GM19452 (cell line): ENCODE measurements at regions not wholly inside any gene's neighbourhood (a gene's known extent, or its start where the extent isn't known, plus 50 kb on each side); places are given as distances from the start of the nearest gene placed in this dataset.
"Not testable (repeated sequence)": the region's sequence is repeated elsewhere in the genome, so short reads cannot be mapped to it uniquely, and the experiment has no call there.

Experiments
- ATAC-seq: cut with Tn5 transposase; IDR thresholded peaks from one replicate; pipeline ENCODE4 v1.9.1; 2021; ENCODE audit not compliant: unreplicated experiment

DNA sequence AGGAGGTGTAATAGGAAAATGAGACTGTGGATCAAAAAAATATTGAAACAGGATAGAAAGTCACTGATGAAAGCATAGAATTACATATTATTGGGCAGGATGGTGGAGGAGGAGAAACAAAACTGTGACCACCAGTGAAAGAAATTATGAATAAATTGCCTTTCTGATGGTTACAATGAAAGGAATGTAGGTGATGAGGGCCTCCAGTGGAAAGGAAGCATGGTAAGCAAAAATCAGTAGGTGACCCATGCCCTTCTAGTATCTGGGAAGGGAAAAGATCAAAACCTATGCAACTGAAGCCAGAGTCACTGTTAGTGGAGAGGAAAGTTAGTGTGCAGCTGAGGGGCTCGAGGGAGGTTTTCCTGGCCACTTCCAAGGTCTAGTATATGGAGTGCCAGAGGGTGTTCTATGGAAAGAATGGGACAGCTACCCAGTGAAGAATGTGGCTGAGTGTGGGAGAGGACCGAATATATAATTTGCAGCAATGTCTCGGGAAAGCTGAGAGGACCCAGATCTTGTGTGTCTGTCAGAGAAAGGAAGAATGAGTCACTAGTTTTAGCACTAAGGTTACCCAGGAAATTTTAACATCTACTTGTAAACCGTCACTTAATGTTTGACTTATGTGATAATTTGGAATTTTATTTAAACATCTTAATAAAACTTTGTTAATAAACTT lies 146.2 kb downstream of the NFKBIZ start:
- no peak for ATAC-seq

DNA sequence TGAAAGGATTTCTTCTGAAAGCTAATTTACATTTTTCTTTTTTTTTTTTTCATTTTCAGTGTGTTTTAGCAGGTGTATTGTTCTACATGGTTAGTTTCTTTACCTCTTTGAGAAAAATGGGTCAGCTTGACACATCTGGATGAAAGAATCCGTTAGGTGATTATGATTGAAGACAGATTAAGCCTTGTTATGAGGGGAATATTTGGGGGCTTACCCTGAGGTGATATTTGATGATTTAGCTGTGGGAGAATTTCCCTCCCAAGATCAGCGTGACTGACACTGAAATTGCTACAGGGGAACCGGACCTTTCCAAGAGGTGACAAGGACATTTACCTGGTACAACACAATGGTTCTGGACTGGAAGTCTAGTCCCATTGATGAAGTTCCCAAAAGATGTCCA lies 147.5 kb downstream of the NFKBIZ start:
- ATAC-seq, result no peak

DNA sequence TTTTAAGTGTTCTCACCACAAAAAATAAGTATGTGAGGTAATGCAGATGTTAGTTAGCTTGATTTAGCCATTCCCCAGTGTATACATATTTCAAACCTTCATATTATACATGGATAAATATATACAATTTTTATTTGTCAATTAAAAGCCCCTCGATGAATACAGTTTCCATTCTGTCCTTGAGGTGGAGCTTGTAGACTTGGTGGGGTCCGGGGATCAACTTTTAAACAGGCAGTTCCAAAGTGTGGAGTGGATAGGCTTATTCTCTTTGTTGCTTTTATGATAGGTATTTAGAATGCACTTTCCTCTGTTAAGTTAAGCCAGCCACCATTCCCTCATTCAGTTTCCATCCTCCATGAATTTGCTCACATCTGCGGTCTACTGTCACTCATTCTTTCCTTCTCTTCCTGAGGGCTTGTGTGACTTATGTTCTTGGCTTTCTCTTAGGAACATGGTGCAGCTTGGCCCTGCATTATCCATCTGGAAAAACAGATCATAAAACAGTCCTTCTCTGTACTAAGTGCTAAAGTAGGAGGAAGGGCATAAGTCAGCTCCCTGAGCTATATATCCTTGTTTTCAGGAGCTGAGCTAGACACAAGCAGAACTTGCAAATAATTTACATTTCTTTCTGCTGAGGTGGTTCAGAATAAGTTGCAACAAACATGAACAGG lies 149.1 kb downstream of the NFKBIZ start:
- no peak for ATAC-seq

DNA sequence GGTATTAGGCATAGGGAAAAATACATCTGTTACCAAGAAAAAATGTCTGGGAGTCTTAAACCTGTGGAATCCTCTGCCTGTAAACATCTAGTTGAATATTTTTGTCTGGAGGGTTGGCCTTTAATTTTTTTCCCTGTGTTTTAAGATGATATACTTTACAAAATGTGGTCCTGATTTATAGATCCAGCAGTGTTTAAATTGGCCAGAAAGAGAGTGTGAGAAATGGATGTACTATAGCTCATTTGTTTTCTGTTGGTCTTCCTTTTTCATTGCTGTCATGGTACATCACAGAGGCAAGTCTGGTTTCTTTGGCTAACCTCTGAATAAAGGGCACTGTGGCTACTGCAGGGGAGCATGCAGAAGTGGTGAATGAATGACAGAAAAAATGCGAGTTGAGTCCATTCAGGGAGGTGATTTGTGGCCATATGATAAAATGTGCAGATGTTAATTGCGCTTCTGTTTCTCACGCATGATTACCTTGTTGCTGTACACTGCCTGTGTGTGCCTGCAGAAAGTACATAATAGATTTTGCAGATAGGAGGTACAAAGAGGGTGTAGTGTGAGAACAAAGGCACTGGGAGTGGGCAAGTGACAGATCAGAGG lies 150.0 kb downstream of the NFKBIZ start:
- no peak for ATAC-seq

DNA sequence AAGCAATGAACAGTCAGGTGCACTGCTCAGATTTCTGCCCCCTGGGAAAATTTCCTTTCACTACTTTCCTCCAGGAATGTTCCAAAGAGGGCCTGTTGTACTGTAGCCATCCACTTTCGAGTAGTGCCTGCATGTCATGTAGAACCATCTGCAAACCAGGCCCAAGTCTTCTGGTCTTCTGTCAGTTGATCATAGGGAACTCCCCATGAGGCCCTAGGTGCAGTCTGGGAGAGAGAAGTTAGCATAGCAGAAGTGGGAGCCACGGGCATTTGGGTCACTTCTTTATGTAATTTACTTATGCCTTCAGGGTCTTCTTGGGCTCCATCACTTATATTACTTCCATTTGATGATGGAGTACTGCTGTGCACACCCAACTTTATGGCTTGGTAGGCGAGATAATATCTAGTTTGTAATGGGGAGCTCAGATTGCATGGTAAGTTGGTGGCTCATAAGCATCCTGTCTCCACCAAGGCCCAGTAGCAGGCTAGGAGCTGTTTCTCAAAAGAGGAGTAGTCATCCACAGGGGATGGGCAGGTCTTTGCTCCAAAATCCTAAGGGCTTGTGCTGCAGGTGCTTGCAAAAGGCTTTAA lies 151.4 kb downstream of the NFKBIZ start:
- no peak for ATAC-seq

DNA sequence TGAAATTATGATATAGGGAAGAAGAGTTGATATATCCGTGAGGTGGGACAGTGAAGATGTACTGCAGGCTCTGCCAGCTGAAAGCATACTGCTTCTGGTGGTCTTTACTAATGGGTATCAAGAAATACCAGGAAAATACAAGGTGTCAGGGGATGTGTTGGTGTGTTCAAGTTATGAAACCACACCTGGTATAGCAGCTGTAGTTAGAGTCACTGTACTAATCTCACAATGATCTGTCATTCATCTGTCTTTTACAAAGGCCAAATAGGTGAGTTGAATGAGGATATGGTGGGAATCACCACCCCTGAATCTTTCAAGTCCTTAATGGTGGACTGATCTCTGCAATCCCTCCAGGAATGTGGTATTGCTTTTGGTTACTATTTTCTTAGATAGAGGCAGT lies 152.7 kb downstream of the NFKBIZ start:
- ATAC-seq, result no peak

DNA sequence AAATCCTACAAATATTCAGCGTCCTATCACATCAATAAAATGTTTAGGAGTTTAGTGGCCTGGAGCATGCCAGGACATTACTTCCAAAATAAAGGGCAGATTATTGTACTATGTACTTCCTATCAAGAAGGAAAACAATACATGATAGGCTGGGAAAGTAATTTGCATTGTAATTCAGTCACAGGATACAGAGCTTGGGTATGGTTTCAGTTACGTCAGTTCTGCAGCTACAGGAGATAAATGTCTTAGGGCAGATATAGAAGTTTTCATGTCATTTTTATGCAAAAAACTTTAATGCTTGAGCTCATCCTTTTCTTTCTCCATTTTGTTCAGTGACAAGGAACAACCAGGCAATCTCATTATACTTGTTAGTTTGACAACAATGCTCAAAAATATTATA lies 155.2 kb downstream of the NFKBIZ start:
- no peak for ATAC-seq

DNA sequence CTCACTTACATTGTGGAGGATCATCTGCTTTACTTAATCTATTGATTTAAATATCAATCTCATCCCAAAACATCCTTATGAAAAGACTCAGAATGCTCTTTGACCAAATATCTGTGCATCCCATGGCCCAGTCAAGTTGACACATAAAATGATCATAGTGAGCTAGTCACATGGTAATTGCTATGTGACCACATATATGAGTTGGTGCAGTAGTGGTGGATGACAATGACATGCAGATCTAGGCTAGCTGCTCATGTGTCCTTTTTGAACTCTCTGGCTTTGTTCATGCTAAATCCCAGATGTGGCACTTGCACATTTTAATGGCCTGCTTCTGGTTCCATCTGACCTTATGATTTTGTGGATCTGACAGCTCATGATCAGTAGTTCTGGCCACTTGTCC lies 156.2 kb downstream of the NFKBIZ start:
- ATAC-seq, result no peak

DNA sequence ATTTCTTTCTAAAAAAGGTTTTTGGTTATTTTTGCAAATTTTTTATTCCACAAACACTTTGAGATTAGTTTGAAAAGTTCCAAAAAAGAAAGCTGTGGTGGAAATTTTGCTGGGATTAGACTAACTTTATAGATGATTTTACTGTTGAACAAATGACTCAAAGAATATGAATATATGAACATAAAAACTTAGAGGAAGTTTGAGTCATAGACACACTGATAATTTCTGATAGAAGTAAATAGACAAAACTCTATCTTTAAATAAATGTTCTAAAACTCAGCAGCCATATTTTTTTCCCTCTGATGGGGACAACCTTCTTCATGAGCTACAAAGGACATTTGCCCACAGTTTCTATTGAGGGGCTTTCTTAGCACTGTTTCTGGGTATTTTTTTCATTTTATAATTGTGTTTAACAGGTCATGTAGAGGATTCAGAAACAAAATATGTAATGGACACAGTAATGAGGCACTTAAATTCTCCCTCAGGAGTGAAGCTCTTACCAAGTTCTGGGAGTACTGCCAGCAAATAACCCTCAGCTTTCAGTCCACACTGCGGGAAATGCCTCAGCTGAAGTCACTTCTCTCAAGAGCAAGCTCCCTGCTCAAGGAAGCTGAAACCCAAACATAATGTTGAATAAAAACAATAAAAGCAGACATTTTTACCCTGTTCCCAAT lies 157.6 kb downstream of the NFKBIZ start:
- ATAC-seq, result no peak

DNA sequence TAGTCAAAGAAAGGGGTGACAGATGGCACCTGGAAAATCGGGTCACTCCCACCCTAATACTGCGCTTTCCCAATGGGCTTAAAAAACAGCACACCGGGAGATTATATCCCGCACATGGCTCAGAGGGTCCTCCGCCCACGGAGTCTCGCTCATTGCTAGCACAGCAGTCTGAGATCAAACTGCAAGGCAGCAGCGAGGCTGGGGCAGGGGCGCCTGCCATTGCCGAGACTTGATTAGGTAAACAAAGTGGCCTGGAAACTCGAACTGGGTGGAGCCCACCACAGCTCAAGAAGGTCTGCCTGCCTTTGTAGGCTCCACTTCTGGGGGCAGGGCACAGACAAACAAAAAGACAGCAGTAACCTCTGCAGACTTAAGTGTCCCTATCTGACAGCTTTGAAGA lies 159.1 kb downstream of the NFKBIZ start:
- not testable (repeated sequence) for ATAC-seq

DNA sequence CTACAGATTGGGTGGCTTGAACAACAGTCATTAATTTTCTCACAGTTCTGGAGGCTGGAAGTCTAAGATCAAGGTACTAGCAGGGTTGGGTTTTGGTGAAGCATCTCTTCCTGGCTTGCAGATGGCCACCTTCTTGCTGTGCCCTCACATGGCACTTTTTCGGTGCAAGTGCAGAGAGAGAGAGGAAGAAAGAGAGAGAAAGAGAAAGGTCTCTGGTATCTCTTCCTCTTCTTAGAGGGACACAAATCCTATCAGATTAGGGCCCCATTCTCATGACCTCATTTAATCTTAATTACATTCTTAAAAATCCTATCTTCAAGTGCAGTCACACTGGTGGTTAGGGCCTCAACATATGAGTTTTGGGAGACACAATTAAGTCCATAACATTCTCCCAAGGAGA lies 167.1 kb downstream of the NFKBIZ start:
- no peak for ATAC-seq

DNA sequence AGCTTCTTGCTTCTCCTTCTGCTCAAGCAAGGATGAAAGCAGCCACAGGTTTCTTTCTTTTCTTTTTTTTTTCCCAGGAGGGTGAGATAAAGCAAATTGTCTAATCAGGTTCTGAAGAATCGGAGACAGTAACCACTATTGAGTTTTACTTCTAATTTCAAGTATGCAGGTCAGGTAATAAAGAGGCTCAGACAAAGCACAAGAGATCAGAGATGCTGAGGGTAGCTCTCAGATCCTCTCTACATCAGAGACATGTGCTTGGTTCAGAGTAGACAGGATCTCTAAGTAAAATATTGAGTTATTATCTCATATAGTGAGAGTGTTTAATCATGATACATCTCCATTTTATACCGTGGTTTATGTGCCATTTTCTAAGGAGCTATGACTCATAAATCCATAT lies 168.5 kb downstream of the NFKBIZ start:
- ATAC-seq, result no peak

DNA sequence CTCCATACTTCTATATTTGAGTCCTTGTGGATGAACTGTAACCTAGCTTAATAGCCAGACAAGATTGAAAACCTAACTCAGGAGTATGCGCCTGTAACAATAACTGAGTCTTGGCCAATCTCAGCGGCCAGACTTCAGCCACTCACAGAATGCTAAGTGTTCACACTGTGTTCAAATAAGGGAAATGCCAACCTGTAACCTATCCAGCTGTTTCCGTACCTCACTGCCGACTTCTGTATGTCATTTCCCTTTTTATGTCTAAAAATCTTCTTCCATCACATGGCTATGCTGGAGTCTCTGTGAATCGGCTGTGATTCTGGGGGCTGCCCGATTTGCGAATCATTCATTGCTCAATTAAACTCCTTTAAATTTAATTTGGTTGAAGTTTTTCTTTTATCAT lies 169.2 kb downstream of the NFKBIZ start:
- ATAC-seq, result no peak

DNA sequence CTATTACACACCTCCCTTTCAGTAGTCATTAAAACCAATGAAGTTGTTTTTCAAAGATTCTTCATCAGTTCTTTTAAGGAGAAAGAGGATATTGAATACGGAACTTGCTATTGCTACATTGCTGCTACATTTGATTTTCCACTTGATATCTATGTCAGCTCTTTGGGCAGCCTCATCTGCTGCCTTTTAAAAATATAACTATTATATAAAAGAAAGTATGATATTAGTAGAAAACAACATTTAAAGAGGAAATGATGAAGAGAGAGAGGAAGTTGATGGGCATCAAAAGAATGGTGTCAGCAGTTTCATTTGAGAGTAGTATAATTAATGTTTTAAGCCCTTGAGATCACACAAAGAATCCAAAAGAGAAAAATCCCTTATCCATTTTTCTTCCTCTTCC lies 171.4 kb downstream of the NFKBIZ start:
- ATAC-seq, result no peak

DNA sequence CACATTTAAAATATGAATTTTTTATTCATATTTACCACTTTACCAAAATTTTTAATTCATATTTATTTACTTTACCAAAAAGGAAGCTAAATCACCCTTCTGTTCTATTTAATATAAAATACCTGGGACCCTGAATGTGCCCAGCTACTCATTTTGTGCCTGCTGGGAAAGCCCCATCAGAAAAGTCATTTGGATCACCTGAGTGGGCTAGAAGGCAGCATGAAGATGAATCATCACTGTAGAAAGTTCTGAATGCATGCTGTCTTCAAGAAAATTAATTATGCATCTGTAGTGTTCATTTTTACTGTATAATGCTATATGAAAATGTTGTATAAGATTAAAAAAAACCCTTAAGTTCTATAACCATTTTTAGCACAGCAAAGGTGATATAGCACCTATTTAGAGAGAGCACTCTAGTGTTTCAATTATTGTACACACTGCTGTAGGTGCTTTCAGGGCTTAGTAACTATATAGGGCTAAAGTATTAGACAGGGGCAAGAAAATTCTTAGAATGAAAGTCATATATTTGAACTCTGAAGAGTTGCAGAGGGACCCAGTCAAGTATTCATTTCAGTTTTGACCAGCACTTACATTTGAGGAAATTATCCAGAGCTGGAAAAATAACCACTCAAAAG lies 175.1 kb downstream of the NFKBIZ start:
- no peak for ATAC-seq

DNA sequence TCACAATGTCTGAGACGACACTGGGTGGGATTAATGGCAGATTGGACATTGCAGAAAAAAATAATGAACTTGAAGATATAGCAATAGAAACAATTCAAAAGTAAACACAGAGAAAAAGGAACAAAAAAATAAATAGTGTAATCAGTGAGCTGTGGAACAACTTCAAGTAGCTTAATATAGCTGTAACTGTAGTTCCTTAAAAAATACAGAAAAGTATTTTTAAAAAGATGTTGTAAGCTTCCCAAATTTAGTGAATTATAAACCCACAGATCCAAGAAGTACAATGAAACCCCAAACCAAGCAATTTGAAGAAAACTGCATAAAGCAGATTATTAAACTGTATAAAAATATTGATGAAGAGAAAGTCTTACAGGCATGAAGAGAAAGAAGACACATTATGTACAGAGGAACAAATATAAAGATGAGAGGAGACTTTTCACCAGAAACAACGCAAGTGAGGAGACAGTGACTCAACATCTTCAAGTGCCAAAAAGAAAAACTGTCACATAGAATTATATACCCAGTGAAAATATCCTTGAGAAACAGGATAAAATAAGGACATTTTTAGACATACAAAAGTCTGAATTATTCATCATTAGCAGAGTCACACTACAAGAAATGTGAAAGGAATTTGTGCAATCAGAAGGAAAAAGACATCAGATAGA lies 176.4 kb downstream of the NFKBIZ start:
- no peak for ATAC-seq

DNA sequence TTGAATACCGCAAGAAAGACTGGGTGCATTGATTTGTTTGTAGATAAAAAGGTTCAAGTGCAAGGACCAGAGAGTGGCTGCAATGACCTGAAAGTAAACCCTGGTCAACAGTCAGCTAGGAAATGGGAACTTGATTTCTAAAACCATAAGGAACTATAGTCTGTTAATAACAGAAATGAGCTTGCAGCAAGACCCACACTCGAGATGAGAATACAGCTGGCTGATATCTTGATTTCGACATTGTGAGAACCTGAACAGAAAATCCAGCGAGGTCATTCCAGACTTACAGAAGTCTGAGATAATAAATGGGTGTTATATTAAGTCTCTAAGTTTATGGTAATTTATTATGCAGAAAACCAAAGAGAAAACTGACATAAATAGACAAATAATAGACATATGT lies 177.3 kb downstream of the NFKBIZ start:
- ATAC-seq, result no peak

DNA sequence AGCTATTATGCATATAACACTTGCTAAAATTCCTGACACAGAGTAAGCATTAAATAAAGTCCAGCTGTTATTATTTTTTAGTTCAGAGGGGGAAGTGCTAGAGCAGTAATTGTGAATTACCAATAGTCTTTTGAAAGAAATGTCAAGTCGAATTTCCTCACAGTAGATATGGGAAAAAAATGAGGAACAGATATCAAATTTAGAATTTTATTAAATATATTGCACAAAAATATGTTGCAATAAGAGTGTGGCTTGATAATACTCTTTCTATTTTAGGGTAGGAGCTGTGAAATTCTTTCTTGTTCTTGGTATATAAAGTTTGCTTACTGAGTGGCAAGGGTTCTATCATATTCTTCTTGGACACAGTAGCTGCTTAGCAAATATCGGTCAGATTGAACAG lies 181.3 kb downstream of the NFKBIZ start:
- no peak for ATAC-seq

DNA sequence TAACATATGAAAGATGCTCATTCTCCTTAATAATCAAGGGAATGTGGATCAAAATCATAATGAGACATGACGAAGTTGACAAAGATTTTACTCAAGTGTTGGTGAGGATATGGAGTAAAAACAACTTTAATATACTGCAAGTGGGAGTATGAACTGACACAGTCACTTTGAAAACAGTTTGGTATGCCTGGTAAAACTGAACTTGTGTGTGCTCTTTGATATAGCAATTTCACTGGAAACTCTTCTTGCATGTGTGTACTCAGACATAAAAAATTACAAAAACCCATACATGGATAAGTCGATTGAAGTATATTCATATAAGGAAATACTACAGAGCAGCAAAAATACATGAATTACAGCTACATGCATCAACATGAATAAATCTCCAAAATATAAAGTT lies 182.5 kb downstream of the NFKBIZ start:
- no peak for ATAC-seq

DNA sequence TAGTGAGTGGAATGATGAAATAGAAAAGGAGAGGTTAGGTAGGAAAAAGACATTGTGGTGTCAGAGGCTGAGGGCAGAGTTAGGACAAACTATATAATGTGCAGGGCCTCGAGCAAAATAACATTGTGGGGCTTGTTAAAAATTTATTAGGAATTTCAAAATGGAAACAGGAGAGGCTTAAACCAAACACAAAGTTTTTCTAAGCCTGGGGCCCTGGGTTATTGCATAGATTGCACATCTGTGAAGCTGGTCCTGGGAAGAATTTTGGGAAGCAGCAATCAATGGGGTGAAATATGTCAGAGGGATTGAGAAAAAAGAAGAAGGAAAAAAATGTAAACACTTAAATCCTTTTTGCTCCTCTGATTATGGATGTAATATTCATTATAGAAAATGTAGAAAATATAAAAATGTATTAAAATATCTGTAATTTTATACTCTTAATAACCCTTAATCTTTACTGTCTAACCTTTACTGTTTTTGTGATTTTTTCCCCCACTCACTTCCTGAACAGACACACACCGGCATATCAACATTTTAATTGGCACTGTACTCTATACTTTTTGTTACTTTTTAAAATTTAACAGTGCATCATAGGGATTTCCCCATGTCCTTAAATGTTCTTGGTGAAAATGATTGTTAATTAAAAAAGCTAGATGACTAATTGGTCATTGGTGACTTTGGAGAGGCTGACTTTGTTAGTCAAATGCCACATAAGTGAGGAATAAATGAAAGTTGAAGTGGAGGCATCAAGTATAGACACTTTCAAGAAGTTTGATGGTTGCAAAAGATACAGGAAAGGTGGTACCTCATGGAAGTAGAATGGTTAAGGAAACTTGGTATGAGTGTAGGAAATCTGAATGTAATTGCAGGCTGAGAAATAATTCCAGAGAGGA lies 183.4 kb downstream of the NFKBIZ start:
- no peak for ATAC-seq
